ENCODE measurements at regions not wholly inside any gene's neighbourhood (a gene's known extent, or its start where the extent isn't known, plus 50 kb on each side); places are given as distances from the start of the nearest gene placed in this dataset.

- Histone ChIP-seq H3K27me3 (ENCODE audit: control insufficient read depth, insufficient read depth, low read length) (no peaks in the 10 kb centered on the region), H3K9me3 (ENCODE audit: control insufficient read depth, low read length) (no peaks in the 10 kb centered on the region), H3K4me1 (ENCODE audit: control insufficient read depth, insufficient read depth, low read length) (no peaks in the 10 kb centered on the region), H3K36me3 (ENCODE audit: control insufficient read depth, insufficient read depth, low read length) (no peaks in the 10 kb centered on the region), H3K9ac (ENCODE audit: low read length) (no peak overlapping the region), H3K4me3 (ENCODE audit: low read length) (no peak overlapping the region)
Observed at GRCh38 chr4:41475402-41475801, 62.6 kb upstream of the LIMCH1 start.

- Histone ChIP-seq H3K27me3 (ENCODE audit: control insufficient read depth, insufficient read depth, low read length) (no peaks in the 10 kb centered on the region), H3K4me1 (ENCODE audit: control insufficient read depth, insufficient read depth, low read length) (no peaks in the 10 kb centered on the region)
Observed at GRCh38 chr4:41476310-41476885, 61.6 kb upstream of the LIMCH1 start.

GRCh38 chr4:41477181-41477905, 60.6 kb upstream of the LIMCH1 start:
- H3K9ac ChIP-seq (ENCODE audit: low read length), result no peak overlapping the region
- no peaks in the 10 kb centered on the region for H3K9me3 ChIP-seq (ENCODE audit: control insufficient read depth, low read length)
- no peaks in the 10 kb centered on the region for H3K4me1 ChIP-seq (ENCODE audit: control insufficient read depth, insufficient read depth, low read length)

More at GRCh38 chr4:41476310-41476885, 61.6 kb upstream of the LIMCH1 start:
- H3K9ac ChIP-seq (ENCODE audit: low read length), result no peak overlapping the region
- H3K9me3 ChIP-seq (ENCODE audit: control insufficient read depth, low read length), result no peaks in the 10 kb centered on the region
- no peaks in the 10 kb centered on the region for H3K36me3 ChIP-seq (ENCODE audit: control insufficient read depth, insufficient read depth, low read length)
- H3K4me3 ChIP-seq (ENCODE audit: low read length), result no peak overlapping the region

GRCh38 chr4:41478518-41478917, 59.4 kb upstream of the LIMCH1 start:
- Histone ChIP-seq H3K27me3 (ENCODE audit: control insufficient read depth, insufficient read depth, low read length) (no peaks in the 10 kb centered on the region), H3K9ac (ENCODE audit: low read length) (no peak overlapping the region), H3K9me3 (ENCODE audit: control insufficient read depth, low read length) (no peaks in the 10 kb centered on the region), H3K36me3 (ENCODE audit: control insufficient read depth, insufficient read depth, low read length) (no peaks in the 10 kb centered on the region), H3K4me3 (ENCODE audit: low read length) (no peak overlapping the region), H3K4me1 (ENCODE audit: control insufficient read depth, insufficient read depth, low read length) (no peaks in the 10 kb centered on the region)

More at GRCh38 chr4:41477181-41477905, 60.6 kb upstream of the LIMCH1 start:
- H3K36me3 ChIP-seq (ENCODE audit: control insufficient read depth, insufficient read depth, low read length), result no peaks in the 10 kb centered on the region
- H3K4me3 ChIP-seq (ENCODE audit: low read length), result no peak overlapping the region
- H3K27me3 ChIP-seq (ENCODE audit: control insufficient read depth, insufficient read depth, low read length), result no peaks in the 10 kb centered on the region

GRCh38 chr4:41480896-41481311, 57.1 kb upstream of the LIMCH1 start:
- no peaks in the 10 kb centered on the region for H3K9me3 ChIP-seq (ENCODE audit: control insufficient read depth, low read length)
- H3K9ac ChIP-seq (ENCODE audit: low read length), result no peak overlapping the region
- H3K27me3 ChIP-seq (ENCODE audit: control insufficient read depth, insufficient read depth, low read length), result no peaks in the 10 kb centered on the region
- H3K4me1 ChIP-seq (ENCODE audit: control insufficient read depth, insufficient read depth, low read length), result no peaks in the 10 kb centered on the region
- H3K36me3 ChIP-seq (ENCODE audit: control insufficient read depth, insufficient read depth, low read length), result no peaks in the 10 kb centered on the region
- no peak overlapping the region for H3K4me3 ChIP-seq (ENCODE audit: low read length)

GRCh38 chr4:41483771-41484170, 54.2 kb upstream of the LIMCH1 start:
- no peaks in the 10 kb centered on the region for H3K27me3 ChIP-seq (ENCODE audit: control insufficient read depth, insufficient read depth, low read length)
- H3K36me3 ChIP-seq (ENCODE audit: control insufficient read depth, insufficient read depth, low read length), result no peaks in the 10 kb centered on the region
- H3K4me3 ChIP-seq (ENCODE audit: low read length), result no peak overlapping the region
- no peak overlapping the region for H3K9ac ChIP-seq (ENCODE audit: low read length)
- H3K4me1 ChIP-seq (ENCODE audit: control insufficient read depth, insufficient read depth, low read length), result no peaks in the 10 kb centered on the region
- H3K9me3 ChIP-seq (ENCODE audit: control insufficient read depth, low read length), result no peaks in the 10 kb centered on the region

- Histone ChIP-seq H3K9ac (ENCODE audit: low read length) (no peak overlapping the region), H3K27me3 (ENCODE audit: control insufficient read depth, insufficient read depth, low read length) (no peaks in the 10 kb centered on the region), H3K4me1 (ENCODE audit: control insufficient read depth, insufficient read depth, low read length) (no peaks in the 10 kb centered on the region), H3K36me3 (ENCODE audit: control insufficient read depth, insufficient read depth, low read length) (no peaks in the 10 kb centered on the region), H3K4me3 (ENCODE audit: low read length) (no peak overlapping the region), H3K9me3 (ENCODE audit: control insufficient read depth, low read length) (no peaks in the 10 kb centered on the region)
Observed at GRCh38 chr4:41485041-41485440, 52.9 kb upstream of the LIMCH1 start.

- no peaks in the 10 kb centered on the region for H3K36me3 ChIP-seq (ENCODE audit: control insufficient read depth, insufficient read depth, low read length)
- H3K27me3 ChIP-seq (ENCODE audit: control insufficient read depth, insufficient read depth, low read length), result no peaks in the 10 kb centered on the region
- no peaks in the 10 kb centered on the region for H3K9me3 ChIP-seq (ENCODE audit: control insufficient read depth, low read length)
- no peaks in the 10 kb centered on the region for H3K4me1 ChIP-seq (ENCODE audit: control insufficient read depth, insufficient read depth, low read length)
- H3K4me3 ChIP-seq (ENCODE audit: low read length), result no peak overlapping the region
- H3K9ac ChIP-seq (ENCODE audit: low read length), result no peak overlapping the region
Observed at GRCh38 chr4:41487868-41488440, 50.0 kb upstream of the LIMCH1 start.

Data from mucosa of stomach (tissue), 1 donor.